GM23338 (cell line): ENCODE measurements at regions not wholly inside any gene's neighbourhood (a gene's known extent, or its start where the extent isn't known, plus 50 kb on each side); places are given as distances from the start of the nearest gene placed in this dataset.

Experiments used
- ATAC-seq: fragments of 200-7000 bp; cut with Tn5 transposase; 3 replicates; pipeline ENCODE4 v1.9.1; 2020
- DNase-seq: peaks from one replicate; pipeline ENCODE4 v3.0.0-alpha.2; 2015; ENCODE audit warnings: low spot score
- H2AFZ ChIP-seq: fragments of 200-600 bp; sonication (generic); 2 replicates; pipeline ENCODE4 v1.8.0; 2016; ENCODE audit warnings: antibody characterized with exemption, mild to moderate bottlenecking, moderate library complexity
- H3F3A ChIP-seq: fragments of 200-600 bp; sonication (generic); replicated peaks from 2 replicates; pipeline ENCODE4 v1.8.0; 2017; ENCODE audit warnings: antibody characterized with exemption, mixed run types, low read depth
- H3K27ac ChIP-seq: fragments of 200-600 bp; sonication (generic); 2 replicates; pipeline ENCODE4 v1.6.1; 2016; ENCODE audit warnings: low read depth
- H3K27me3 ChIP-seq: fragments of 200-600 bp; sonication (generic); 2 replicates; pipeline ENCODE4 v1.8.0; 2016; ENCODE audit warnings: mild to moderate bottlenecking, mixed run types, moderate library complexity; ENCODE audit not compliant: insufficient read depth
- H3K36me3 ChIP-seq: fragments of 200-600 bp; sonication (generic); 2 replicates; pipeline ENCODE4 v1.8.0; 2016; ENCODE audit warnings: mild to moderate bottlenecking; ENCODE audit not compliant: insufficient read depth
- H3K4me1 ChIP-seq: fragments of 200-600 bp; sonication (generic); 2 replicates; pipeline ENCODE4 v1.8.0; 2016; ENCODE audit warnings: mild to moderate bottlenecking, moderate library complexity; ENCODE audit not compliant: insufficient read depth
- H3K4me2 ChIP-seq: fragments of 200-600 bp; sonication (generic); 2 replicates; pipeline ENCODE4 v1.7.1; 2017; ENCODE audit warnings: mixed run types
- H3K4me3 ChIP-seq: fragments of 200-600 bp; sonication (generic); 2 replicates; pipeline ENCODE4 v1.6.1; 2016; ENCODE audit warnings: mixed run types
- H3K79me2 ChIP-seq: fragments of 200-600 bp; sonication (generic); replicated peaks from 2 replicates; pipeline ENCODE4 v1.8.0; 2017; ENCODE audit warnings: mild to moderate bottlenecking; ENCODE audit not compliant: insufficient read depth
- H3K9me2 ChIP-seq: fragments of 200-600 bp; sonication (generic); 2 replicates; pipeline ENCODE4 v1.8.0; 2017; ENCODE audit not compliant: insufficient read depth
- H4K20me1 ChIP-seq: fragments of 200-600 bp; sonication (generic); replicated peaks from 2 replicates; pipeline ENCODE4 v1.8.0; 2017; ENCODE audit warnings: mild to moderate bottlenecking; ENCODE audit not compliant: insufficient read depth
- H3K27ac Mint-ChIP-seq: 2 replicates; pipeline ENCODE4 v1.8.0; 2020; ENCODE audit warnings: inconsistent platforms, mild to moderate bottlenecking, moderate library complexity, mixed read lengths
- H3K27me3 Mint-ChIP-seq: 3 replicates; pipeline ENCODE4 v1.8.0; 2022; ENCODE audit warnings: low read depth, mild to moderate bottlenecking, moderate library complexity, mixed read lengths, inconsistent platforms; ENCODE audit not compliant: insufficient read depth, poor library complexity
- H3K36me3 Mint-ChIP-seq: 3 replicates; pipeline ENCODE4 v1.8.0; 2021; ENCODE audit warnings: low read depth, mild to moderate bottlenecking, inconsistent platforms, moderate library complexity, mixed read lengths
- H3K4me1 Mint-ChIP-seq: 3 replicates; pipeline ENCODE4 v1.8.0; 2020; ENCODE audit warnings: mild to moderate bottlenecking, inconsistent platforms, mixed read lengths
- H3K4me3 Mint-ChIP-seq: 3 replicates; pipeline ENCODE4 v1.8.0; 2021; ENCODE audit warnings: moderate library complexity, mild to moderate bottlenecking, inconsistent platforms, mixed read lengths
- H3K9me3 Mint-ChIP-seq: 3 replicates; pipeline ENCODE4 v1.8.0; 2020; ENCODE audit warnings: moderate library complexity, mild to moderate bottlenecking, inconsistent platforms, mixed read lengths
- CREB1 ChIP-seq: fragments of 250-450 bp; sonication (Bioruptor Pico); IDR thresholded peaks from 2 replicates; pipeline ENCODE4 v1.5.0; 2020; ENCODE audit warnings: low read depth, mild to moderate bottlenecking, moderate library complexity
- EZH2 ChIP-seq: fragments of 200-600 bp; sonication (generic); IDR thresholded peaks from one replicate; pipeline ENCODE4 v1.8.0; 2017; ENCODE audit warnings: antibody characterized with exemption, mild to moderate bottlenecking, low read depth; ENCODE audit not compliant: unreplicated experiment
- EZH2phosphoT487 ChIP-seq: fragments of 200-600 bp; sonication (generic); IDR thresholded peaks from one replicate; pipeline ENCODE4 v1.8.1; 2018; ENCODE audit warnings: antibody characterized with exemption; ENCODE audit not compliant: unreplicated experiment
- JUNB ChIP-seq: IDR thresholded peaks from one replicate; pipeline ENCODE4 v1.6.1; 2016; ENCODE audit warnings: antibody characterized with exemption; ENCODE audit not compliant: unreplicated experiment
- NANOG ChIP-seq: IDR thresholded peaks from 2 replicates; pipeline ENCODE4 v1.6.1; 2016; ENCODE audit warnings: antibody characterized with exemption, borderline replicate concordance
- POLR2AphosphoS5 ChIP-seq: IDR thresholded peaks from 2 replicates; pipeline ENCODE4 v1.6.1; 2016; ENCODE audit warnings: antibody characterized with exemption, low read depth
- STAT1 ChIP-seq: IDR thresholded peaks from one replicate; pipeline ENCODE4 v1.6.1; 2016; ENCODE audit warnings: antibody characterized with exemption; ENCODE audit not compliant: unreplicated experiment
- ZNF114 ChIP-seq: fragments of 250-450 bp; sonication (Bioruptor Pico); IDR thresholded peaks from 2 replicates; pipeline ENCODE4 v1.5.0; 2020; ENCODE audit warnings: mild to moderate bottlenecking, moderate library complexity
- ZNF331 ChIP-seq: fragments of 250-450 bp; sonication (Bioruptor Pico); IDR thresholded peaks from 2 replicates; pipeline ENCODE4 v1.5.0; 2020; ENCODE audit warnings: low read depth, mild to moderate bottlenecking, moderate library complexity
- TF ChIP-seq, protein P1 (sequence below): IDR thresholded peaks from one replicate; pipeline ENCODE4 v1.6.1; 2018; ENCODE audit warnings: antibody characterized with exemption; ENCODE audit not compliant: unreplicated experiment
- TF ChIP-seq, protein P2 (sequence below): IDR thresholded peaks from 2 replicates; pipeline ENCODE4 v1.6.1; 2016; ENCODE audit warnings: antibody characterized with exemption
- TF ChIP-seq, protein P3 (sequence below): fragments of 250-450 bp; sonication (Bioruptor Pico); IDR thresholded peaks from 2 replicates; pipeline ENCODE4 v1.5.0; 2020; ENCODE audit warnings: mild to moderate bottlenecking, moderate library complexity
- TF ChIP-seq, protein P4 (sequence below), 2 experiments: fragments of 200-600 bp in 1 of 2; sonication (generic) in 1 of 2; conservative IDR thresholded peaks; 2 replicates each; pipeline versions ENCODE4 v1.5.1 to v1.6.1; 2016 to 2017; ENCODE audit warnings: antibody characterized with exemption in 2 of 2, low read depth in 2 of 2, mild to moderate bottlenecking in 2 of 2, moderate library complexity in 1 of 2

DNA sequence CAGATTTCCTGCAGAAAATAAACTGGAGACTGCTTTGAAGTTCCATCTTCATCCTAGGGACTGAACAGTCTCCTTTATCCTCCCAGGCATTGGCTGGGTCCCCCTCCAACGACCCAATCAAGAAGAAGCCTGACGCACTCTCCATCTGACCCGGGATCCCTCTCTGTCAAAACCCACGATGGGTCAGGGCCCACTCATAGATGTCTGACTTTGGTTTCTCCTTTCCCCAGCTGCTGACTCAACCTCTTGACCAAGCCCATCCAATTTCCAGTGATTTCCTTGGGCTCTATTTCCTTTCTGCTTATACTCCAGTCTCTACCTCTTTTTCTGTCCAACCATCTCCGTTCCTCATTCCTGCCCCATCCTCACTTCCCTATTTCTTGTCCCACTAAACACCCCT lies 189.7 kb downstream of the MIAT start:
- no peak overlapping the region for H3K27ac ChIP-seq
- TF ChIP-seq, protein P1, sequence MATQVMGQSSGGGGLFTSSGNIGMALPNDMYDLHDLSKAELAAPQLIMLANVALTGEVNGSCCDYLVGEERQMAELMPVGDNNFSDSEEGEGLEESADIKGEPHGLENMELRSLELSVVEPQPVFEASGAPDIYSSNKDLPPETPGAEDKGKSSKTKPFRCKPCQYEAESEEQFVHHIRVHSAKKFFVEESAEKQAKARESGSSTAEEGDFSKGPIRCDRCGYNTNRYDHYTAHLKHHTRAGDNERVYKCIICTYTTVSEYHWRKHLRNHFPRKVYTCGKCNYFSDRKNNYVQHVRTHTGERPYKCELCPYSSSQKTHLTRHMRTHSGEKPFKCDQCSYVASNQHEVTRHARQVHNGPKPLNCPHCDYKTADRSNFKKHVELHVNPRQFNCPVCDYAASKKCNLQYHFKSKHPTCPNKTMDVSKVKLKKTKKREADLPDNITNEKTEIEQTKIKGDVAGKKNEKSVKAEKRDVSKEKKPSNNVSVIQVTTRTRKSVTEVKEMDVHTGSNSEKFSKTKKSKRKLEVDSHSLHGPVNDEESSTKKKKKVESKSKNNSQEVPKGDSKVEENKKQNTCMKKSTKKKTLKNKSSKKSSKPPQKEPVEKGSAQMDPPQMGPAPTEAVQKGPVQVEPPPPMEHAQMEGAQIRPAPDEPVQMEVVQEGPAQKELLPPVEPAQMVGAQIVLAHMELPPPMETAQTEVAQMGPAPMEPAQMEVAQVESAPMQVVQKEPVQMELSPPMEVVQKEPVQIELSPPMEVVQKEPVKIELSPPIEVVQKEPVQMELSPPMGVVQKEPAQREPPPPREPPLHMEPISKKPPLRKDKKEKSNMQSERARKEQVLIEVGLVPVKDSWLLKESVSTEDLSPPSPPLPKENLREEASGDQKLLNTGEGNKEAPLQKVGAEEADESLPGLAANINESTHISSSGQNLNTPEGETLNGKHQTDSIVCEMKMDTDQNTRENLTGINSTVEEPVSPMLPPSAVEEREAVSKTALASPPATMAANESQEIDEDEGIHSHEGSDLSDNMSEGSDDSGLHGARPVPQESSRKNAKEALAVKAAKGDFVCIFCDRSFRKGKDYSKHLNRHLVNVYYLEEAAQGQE: no peak
- TF ChIP-seq NANOG: no peak
- no peak for TF ChIP-seq CREB1
- TF ChIP-seq, protein P2, sequence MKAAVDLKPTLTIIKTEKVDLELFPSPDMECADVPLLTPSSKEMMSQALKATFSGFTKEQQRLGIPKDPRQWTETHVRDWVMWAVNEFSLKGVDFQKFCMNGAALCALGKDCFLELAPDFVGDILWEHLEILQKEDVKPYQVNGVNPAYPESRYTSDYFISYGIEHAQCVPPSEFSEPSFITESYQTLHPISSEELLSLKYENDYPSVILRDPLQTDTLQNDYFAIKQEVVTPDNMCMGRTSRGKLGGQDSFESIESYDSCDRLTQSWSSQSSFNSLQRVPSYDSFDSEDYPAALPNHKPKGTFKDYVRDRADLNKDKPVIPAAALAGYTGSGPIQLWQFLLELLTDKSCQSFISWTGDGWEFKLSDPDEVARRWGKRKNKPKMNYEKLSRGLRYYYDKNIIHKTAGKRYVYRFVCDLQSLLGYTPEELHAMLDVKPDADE: no peak
- TF ChIP-seq POLR2AphosphoS5: no peak
- TF ChIP-seq ZNF331 (CRISPR knock-in tag): no peak
- no peak for TF ChIP-seq ZNF114 (CRISPR knock-in tag)
- TF ChIP-seq, protein P3, sequence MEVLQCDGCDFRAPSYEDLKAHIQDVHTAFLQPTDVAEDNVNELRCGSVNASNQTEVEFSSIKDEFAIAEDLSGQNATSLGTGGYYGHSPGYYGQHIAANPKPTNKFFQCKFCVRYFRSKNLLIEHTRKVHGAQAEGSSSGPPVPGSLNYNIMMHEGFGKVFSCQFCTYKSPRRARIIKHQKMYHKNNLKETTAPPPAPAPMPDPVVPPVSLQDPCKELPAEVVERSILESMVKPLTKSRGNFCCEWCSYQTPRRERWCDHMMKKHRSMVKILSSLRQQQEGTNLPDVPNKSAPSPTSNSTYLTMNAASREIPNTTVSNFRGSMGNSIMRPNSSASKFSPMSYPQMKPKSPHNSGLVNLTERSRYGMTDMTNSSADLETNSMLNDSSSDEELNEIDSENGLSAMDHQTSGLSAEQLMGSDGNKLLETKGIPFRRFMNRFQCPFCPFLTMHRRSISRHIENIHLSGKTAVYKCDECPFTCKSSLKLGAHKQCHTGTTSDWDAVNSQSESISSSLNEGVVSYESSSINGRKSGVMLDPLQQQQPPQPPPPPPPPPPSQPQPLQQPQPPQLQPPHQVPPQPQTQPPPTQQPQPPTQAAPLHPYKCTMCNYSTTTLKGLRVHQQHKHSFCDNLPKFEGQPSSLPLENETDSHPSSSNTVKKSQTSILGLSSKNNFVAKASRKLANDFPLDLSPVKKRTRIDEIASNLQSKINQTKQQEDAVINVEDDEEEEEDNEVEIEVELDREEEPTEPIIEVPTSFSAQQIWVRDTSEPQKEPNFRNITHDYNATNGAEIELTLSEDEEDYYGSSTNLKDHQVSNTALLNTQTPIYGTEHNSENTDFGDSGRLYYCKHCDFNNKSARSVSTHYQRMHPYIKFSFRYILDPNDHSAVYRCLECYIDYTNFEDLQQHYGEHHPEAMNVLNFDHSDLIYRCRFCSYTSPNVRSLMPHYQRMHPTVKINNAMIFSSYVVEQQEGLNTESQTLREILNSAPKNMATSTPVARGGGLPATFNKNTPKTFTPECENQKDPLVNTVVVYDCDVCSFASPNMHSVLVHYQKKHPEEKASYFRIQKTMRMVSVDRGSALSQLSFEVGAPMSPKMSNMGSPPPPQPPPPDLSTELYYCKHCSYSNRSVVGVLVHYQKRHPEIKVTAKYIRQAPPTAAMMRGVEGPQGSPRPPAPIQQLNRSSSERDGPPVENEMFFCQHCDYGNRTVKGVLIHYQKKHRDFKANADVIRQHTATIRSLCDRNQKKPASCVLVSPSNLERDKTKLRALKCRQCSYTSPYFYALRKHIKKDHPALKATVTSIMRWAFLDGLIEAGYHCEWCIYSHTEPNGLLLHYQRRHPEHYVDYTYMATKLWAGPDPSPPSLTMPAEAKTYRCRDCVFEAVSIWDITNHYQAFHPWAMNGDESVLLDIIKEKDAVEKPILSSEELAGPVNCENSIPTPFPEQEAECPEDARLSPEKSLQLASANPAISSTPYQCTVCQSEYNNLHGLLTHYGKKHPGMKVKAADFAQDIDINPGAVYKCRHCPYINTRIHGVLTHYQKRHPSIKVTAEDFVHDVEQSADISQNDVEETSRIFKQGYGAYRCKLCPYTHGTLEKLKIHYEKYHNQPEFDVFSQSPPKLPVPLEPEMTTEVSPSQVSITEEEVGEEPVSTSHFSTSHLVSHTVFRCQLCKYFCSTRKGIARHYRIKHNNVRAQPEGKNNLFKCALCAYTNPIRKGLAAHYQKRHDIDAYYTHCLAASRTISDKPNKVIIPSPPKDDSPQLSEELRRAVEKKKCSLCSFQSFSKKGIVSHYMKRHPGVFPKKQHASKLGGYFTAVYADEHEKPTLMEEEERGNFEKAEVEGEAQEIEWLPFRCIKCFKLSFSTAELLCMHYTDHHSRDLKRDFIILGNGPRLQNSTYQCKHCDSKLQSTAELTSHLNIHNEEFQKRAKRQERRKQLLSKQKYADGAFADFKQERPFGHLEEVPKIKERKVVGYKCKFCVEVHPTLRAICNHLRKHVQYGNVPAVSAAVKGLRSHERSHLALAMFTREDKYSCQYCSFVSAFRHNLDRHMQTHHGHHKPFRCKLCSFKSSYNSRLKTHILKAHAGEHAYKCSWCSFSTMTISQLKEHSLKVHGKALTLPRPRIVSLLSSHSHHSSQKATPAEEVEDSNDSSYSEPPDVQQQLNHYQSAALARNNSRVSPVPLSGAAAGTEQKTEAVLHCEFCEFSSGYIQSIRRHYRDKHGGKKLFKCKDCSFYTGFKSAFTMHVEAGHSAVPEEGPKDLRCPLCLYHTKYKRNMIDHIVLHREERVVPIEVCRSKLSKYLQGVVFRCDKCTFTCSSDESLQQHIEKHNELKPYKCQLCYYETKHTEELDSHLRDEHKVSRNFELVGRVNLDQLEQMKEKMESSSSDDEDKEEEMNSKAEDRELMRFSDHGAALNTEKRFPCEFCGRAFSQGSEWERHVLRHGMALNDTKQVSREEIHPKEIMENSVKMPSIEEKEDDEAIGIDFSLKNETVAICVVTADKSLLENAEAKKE (CRISPR knock-in tag): no peak
- TF ChIP-seq STAT1: no peak
- TF ChIP-seq, protein P4, sequence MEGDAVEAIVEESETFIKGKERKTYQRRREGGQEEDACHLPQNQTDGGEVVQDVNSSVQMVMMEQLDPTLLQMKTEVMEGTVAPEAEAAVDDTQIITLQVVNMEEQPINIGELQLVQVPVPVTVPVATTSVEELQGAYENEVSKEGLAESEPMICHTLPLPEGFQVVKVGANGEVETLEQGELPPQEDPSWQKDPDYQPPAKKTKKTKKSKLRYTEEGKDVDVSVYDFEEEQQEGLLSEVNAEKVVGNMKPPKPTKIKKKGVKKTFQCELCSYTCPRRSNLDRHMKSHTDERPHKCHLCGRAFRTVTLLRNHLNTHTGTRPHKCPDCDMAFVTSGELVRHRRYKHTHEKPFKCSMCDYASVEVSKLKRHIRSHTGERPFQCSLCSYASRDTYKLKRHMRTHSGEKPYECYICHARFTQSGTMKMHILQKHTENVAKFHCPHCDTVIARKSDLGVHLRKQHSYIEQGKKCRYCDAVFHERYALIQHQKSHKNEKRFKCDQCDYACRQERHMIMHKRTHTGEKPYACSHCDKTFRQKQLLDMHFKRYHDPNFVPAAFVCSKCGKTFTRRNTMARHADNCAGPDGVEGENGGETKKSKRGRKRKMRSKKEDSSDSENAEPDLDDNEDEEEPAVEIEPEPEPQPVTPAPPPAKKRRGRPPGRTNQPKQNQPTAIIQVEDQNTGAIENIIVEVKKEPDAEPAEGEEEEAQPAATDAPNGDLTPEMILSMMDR (conservative IDR thresholded peaks at IDR 0.05; ENCODE audit: low read depth in 2 of 2): no peak
- TF ChIP-seq EZH2phosphoT487: no peak
- TF ChIP-seq JUNB: no peak
- no peak for TF ChIP-seq EZH2
- no peaks in the 10 kb centered on the region for H3F3A ChIP-seq
- no peak overlapping the region for H3K4me2 ChIP-seq
- H3K27me3 ChIP-seq: no peaks in the 10 kb centered on the region
- H2AFZ ChIP-seq: no peak overlapping the region
- H3K4me1 ChIP-seq: 0 out of 2 replicates have a peak, but pooled peaks cover 5% of the 10 kb centered on the region
- Mint-ChIP-seq H3K4me3 (no peak overlapping the region), H3K27me3 (peaks cover 3% of the 10 kb centered on the region), H3K36me3 (no peaks in the 10 kb centered on the region), H3K9me3 (no peaks in the 10 kb centered on the region), H3K27ac (no peak overlapping the region), H3K4me1 (peaks cover 3% of the 10 kb centered on the region; the same call in 2 of the 3 replicates)
- no peak for ATAC-seq
- H3K36me3 ChIP-seq: no peaks in the 10 kb centered on the region
- no peaks in the 10 kb centered on the region for H4K20me1 ChIP-seq
- no peak for DNase-seq
- no peaks in the 10 kb centered on the region for H3K79me2 ChIP-seq
- no peaks in the 10 kb centered on the region for H3K9me2 ChIP-seq
- H3K4me3 ChIP-seq: no peak overlapping the region
